NCI-H2196 treated with DMSO at 0.1 percent for 48 hours (cell line): ENCODE measurements at regions not wholly inside any gene's neighbourhood (a gene's known extent, or its start where the extent isn't known, plus 50 kb on each side); places are given as distances from the start of the nearest gene placed in this dataset.
A peak's percentile ranks its signal among the peaks of the same experiment; 100 is the strongest.

ENCODE experiments used
- DNase-seq: peaks from one replicate; lab custom pipeline; 2025; ENCODE audit not compliant: unreplicated experiment; lab: John Stamatoyannopoulos, UW

GRCh38 chr18:10009321-10010144, 95.7 kb downstream of the VAPA start:
- DNase-seq = no peak

GRCh38 chr18:10010611-10011015, 96.8 kb downstream of the VAPA start:
- no peak for DNase-seq

GRCh38 chr18:10011061-10011460, 97.2 kb downstream of the VAPA start:
- no peak for DNase-seq

GRCh38 chr18:10011751-10012150, 97.9 kb downstream of the VAPA start:
- no peak for DNase-seq

- no peak for DNase-seq
Observed at GRCh38 chr18:10012526-10012925, 98.7 kb downstream of the VAPA start.

GRCh38 chr18:10013621-10014543, 100.1 kb downstream of the VAPA start:
- DNase-seq = no peak

GRCh38 chr18:10015288-10015701, 101.5 kb downstream of the VAPA start:
- no peak for DNase-seq

- no peak for DNase-seq
Observed at GRCh38 chr18:10015941-10016819, 102.4 kb downstream of the VAPA start.

GRCh38 chr18:10017043-10017442, 103.2 kb downstream of the VAPA start:
- no peak for DNase-seq

GRCh38 chr18:10018289-10018688, 104.5 kb downstream of the VAPA start:
- DNase-seq = no peak

GRCh38 chr18:10020171-10020570, 106.4 kb downstream of the VAPA start:
- peak; percentile 97 for DNase-seq

GRCh38 chr18:10022365-10022764, 108.5 kb downstream of the VAPA start:
- no peak for DNase-seq

GRCh38 chr18:10023853-10024570, 110.2 kb downstream of the VAPA start:
- DNase-seq = peak; percentile 96

GRCh38 chr18:10025711-10026670, 112.2 kb downstream of the VAPA start:
- DNase-seq = no peak

GRCh38 chr18:10027031-10027430, 113.2 kb downstream of the VAPA start:
- DNase-seq = no peak

GRCh38 chr18:10027461-10027860, 113.6 kb downstream of the VAPA start:
- no peak for DNase-seq

- DNase-seq = no peak
Observed at GRCh38 chr18:10029711-10030110, 115.9 kb downstream of the VAPA start.

- DNase-seq = no peak
Observed at GRCh38 chr18:10030816-10031541, 117.2 kb downstream of the VAPA start.
